Activated CD4-positive, alpha-beta T cell treated with anti-CD3 and anti-CD28 coated beads for 24 hours (primary cell): ENCODE measurements at regions not wholly inside any gene's neighbourhood (a gene's known extent, or its start where the extent isn't known, plus 50 kb on each side); places are given as distances from the start of the nearest gene placed in this dataset.

Source experiments
- DNase-seq, 2 donors: peaks; one replicate each; pipeline ENCODE4 v3.0.0-alpha.2; 2020; ENCODE audit warnings: low read depth in 2 of 2

GRCh38 chr12:18207266-18207665 lies 54.1 kb upstream of the PIK3C2G start:
- no peak for DNase-seq

- no peak for DNase-seq
These were observed 55.1 kb upstream of the PIK3C2G start for GRCh38 chr12:18206198-18206597.

- DNase-seq: no peak
These were observed 57.3 kb upstream of the PIK3C2G start for GRCh38 chr12:18204053-18204452.

GRCh38 chr12:18192119-18192518 lies 69.2 kb upstream of the PIK3C2G start:
- no peak for DNase-seq

GRCh38 chr12:18183141-18183540 lies 78.2 kb upstream of the PIK3C2G start:
- DNase-seq: no peak

- no peak for DNase-seq
These were observed 81.6 kb upstream of the RERGL start for GRCh38 chr12:18171571-18171970.

GRCh38 chr12:18168016-18168415 lies 78.0 kb upstream of the RERGL start:
- DNase-seq: no peak

- no peak for DNase-seq
These were observed 75.9 kb upstream of the RERGL start for GRCh38 chr12:18165889-18166288.

GRCh38 chr12:18165422-18165871 lies 75.5 kb upstream of the RERGL start:
- DNase-seq: no peak

GRCh38 chr12:18160901-18161300 lies 70.9 kb upstream of the RERGL start:
- no peak for DNase-seq

- DNase-seq: peak in 1 of 2 donors; percentile 1
These were observed 69.0 kb upstream of the RERGL start for GRCh38 chr12:18158774-18159557.

- DNase-seq: no peak
These were observed 63.8 kb upstream of the RERGL start for GRCh38 chr12:18153826-18154225.

- DNase-seq: no peak
These were observed 61.0 kb upstream of the RERGL start for GRCh38 chr12:18151036-18151435.

- DNase-seq: no peak
These were observed 59.0 kb upstream of the RERGL start for GRCh38 chr12:18148961-18149360.

GRCh38 chr12:18146363-18146762 lies 56.4 kb upstream of the RERGL start:
- no peak for DNase-seq

- DNase-seq: no peak
These were observed 55.9 kb upstream of the RERGL start for GRCh38 chr12:18145924-18146323.

GRCh38 chr12:18141048-18141982 lies 51.3 kb upstream of the RERGL start:
- no peak for DNase-seq

- DNase-seq: no peak
These were observed 50.1 kb upstream of the RERGL start for GRCh38 chr12:18139989-18140596.
